ENCODE measurements at regions not wholly inside any gene's neighbourhood (a gene's known extent, or its start where the extent isn't known, plus 50 kb on each side); places are given as distances from the start of the nearest gene placed in this dataset.

DNA sequence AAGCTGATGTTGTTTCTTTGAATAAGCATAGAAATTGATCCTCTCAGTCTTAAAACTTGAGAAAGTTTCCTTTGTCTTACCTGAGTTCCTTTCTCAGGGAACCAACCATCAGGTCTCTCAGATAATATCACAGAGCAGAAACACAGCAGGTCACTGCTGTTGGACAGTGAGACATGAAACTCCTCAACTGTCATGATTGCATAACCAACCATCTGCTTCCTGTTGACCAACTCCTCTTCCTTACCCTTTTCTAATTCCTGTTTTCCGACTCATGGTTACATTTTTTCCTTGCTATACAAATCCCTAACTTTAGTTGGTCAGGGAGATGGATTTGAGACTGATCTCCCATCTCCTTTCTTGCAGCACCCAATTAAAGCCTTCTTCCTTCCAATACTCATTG, 845.3 kb downstream of the FAM181B start:
- in situ Hi-C loops (cut with HindIII; ENCODE audit: low pct_unique_long_range_greater_than_20kb, low sequenced_read_pairs) (no loop called here), intact Hi-C loops (cut with micrococcal nuclease; ENCODE audit: unreplicated experiment) (no loop called here)
- H3K27ac ChIP-seq (ENCODE audit: low read length), result no peak overlapping the region
- no peak overlapping the region for H3K4me3 ChIP-seq (ENCODE audit: low read depth in 2 of 2, low read length in 2 of 2)
- POLR2A ChIA-PET, result no interaction called here
- CTCF ChIA-PET, result no interaction called here
- DNase-seq (ENCODE audit: low read depth, low spot score), result no peak
- no peaks in the 10 kb centered on the region for H3K27me3 ChIP-seq (ENCODE audit: control insufficient read depth, insufficient read depth, low read length)
- no TSS peak for BruUV-seq (replicated peaks)
- peaks cover 5% of the 10 kb centered on the region; the same call in 1 of the 2 replicates for H3K9me3 ChIP-seq (ENCODE audit: control insufficient read depth, insufficient read depth, low read depth, low read length)
- no peaks in the 10 kb centered on the region for H3K4me1 ChIP-seq (ENCODE audit: control insufficient read depth, insufficient read depth, low read length)
- TF ChIP-seq, protein P1, sequence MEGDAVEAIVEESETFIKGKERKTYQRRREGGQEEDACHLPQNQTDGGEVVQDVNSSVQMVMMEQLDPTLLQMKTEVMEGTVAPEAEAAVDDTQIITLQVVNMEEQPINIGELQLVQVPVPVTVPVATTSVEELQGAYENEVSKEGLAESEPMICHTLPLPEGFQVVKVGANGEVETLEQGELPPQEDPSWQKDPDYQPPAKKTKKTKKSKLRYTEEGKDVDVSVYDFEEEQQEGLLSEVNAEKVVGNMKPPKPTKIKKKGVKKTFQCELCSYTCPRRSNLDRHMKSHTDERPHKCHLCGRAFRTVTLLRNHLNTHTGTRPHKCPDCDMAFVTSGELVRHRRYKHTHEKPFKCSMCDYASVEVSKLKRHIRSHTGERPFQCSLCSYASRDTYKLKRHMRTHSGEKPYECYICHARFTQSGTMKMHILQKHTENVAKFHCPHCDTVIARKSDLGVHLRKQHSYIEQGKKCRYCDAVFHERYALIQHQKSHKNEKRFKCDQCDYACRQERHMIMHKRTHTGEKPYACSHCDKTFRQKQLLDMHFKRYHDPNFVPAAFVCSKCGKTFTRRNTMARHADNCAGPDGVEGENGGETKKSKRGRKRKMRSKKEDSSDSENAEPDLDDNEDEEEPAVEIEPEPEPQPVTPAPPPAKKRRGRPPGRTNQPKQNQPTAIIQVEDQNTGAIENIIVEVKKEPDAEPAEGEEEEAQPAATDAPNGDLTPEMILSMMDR (IDR thresholded peaks at IDR 0.05), result no peak
- no peak for TF ChIP-seq POLR2AphosphoS5 (IDR thresholded peaks at IDR 0.05; ENCODE audit: low read depth, low read length)
- H3K36me3 ChIP-seq (ENCODE audit: control insufficient read depth, insufficient read depth, low read length), result no peaks in the 10 kb centered on the region
- ATAC-seq, result no peak

DNA sequence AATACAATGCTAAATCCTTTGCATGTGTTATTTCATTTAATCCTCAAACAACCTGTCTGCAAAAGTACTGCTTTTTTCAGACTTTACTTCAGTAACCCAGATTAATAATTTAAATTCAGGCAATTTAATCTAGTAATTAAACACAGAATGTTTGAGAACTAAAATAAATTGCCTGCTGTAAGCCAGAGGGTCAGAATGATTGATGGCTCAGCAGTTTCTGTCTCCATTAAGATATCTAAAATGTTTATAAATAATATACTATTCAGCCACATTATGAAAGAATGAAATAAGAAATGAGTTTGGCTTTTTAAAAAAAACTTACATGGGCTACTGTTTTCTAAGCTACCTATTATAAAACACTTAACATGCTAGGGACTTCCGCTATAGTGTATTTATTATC, 846.0 kb downstream of the FAM181B start:
- Histone ChIP-seq H3K4me1 (ENCODE audit: control insufficient read depth, insufficient read depth, low read length) (no peaks in the 10 kb centered on the region), H3K4me3 (ENCODE audit: low read depth in 2 of 2, low read length in 2 of 2) (no peak overlapping the region), H3K27me3 (ENCODE audit: control insufficient read depth, insufficient read depth, low read length) (no peaks in the 10 kb centered on the region), H3K36me3 (ENCODE audit: control insufficient read depth, insufficient read depth, low read length) (no peaks in the 10 kb centered on the region), H3K27ac (ENCODE audit: low read length) (no peak overlapping the region), H3K9me3 (ENCODE audit: control insufficient read depth, insufficient read depth, low read depth, low read length) (peaks cover 5% of the 10 kb centered on the region; the same call in 1 of the 2 replicates)
- in situ Hi-C loops (cut with HindIII; ENCODE audit: low pct_unique_long_range_greater_than_20kb, low sequenced_read_pairs) (no loop called here), intact Hi-C loops (cut with micrococcal nuclease; ENCODE audit: unreplicated experiment) (no loop called here)
- TF ChIP-seq POLR2AphosphoS5 (IDR thresholded peaks at IDR 0.05; ENCODE audit: low read depth, low read length), result no peak
- TF ChIP-seq TCF7L2 (IDR thresholded peaks at IDR 0.05; ENCODE audit: low read depth, low read length), result no peak
- TF ChIP-seq, protein P2, sequence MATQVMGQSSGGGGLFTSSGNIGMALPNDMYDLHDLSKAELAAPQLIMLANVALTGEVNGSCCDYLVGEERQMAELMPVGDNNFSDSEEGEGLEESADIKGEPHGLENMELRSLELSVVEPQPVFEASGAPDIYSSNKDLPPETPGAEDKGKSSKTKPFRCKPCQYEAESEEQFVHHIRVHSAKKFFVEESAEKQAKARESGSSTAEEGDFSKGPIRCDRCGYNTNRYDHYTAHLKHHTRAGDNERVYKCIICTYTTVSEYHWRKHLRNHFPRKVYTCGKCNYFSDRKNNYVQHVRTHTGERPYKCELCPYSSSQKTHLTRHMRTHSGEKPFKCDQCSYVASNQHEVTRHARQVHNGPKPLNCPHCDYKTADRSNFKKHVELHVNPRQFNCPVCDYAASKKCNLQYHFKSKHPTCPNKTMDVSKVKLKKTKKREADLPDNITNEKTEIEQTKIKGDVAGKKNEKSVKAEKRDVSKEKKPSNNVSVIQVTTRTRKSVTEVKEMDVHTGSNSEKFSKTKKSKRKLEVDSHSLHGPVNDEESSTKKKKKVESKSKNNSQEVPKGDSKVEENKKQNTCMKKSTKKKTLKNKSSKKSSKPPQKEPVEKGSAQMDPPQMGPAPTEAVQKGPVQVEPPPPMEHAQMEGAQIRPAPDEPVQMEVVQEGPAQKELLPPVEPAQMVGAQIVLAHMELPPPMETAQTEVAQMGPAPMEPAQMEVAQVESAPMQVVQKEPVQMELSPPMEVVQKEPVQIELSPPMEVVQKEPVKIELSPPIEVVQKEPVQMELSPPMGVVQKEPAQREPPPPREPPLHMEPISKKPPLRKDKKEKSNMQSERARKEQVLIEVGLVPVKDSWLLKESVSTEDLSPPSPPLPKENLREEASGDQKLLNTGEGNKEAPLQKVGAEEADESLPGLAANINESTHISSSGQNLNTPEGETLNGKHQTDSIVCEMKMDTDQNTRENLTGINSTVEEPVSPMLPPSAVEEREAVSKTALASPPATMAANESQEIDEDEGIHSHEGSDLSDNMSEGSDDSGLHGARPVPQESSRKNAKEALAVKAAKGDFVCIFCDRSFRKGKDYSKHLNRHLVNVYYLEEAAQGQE (IDR thresholded peaks at IDR 0.05; ENCODE audit: insufficient read depth in 1 of 2, low read depth in 2 of 2, low read length in 1 of 2), result no peak
- no peak for TF ChIP-seq SIN3A (IDR thresholded peaks at IDR 0.05; ENCODE audit: borderline replicate concordance, insufficient read depth, low read depth, low read length)
- TF ChIP-seq, protein P1 (IDR thresholded peaks at IDR 0.05), result no peak
- ChIA-PET POLR2A (no interaction called here), CTCF (no interaction called here)
- no TSS peak for BruUV-seq (replicated peaks)
- no peak for ATAC-seq
- DNase-seq (ENCODE audit: low read depth, low spot score), result no peak

Measured in Panc1 (cell line).